B cell (primary cell): ENCODE measurements at regions not wholly inside any gene's neighbourhood (a gene's known extent, or its start where the extent isn't known, plus 50 kb on each side); places are given as distances from the start of the nearest gene placed in this dataset.

Experiments used
- CTCF ChIP-seq: fragments of 200-600 bp; IDR thresholded peaks from one replicate; pipeline ENCODE4 v1.8.0; 2022; ENCODE audit warnings: antibody characterized with exemption, mild to moderate bottlenecking
- EZH2 ChIP-seq: IDR thresholded peaks from 2 replicates; pipeline ENCODE4 v1.6.1; 2012; ENCODE audit warnings: borderline replicate concordance, low read depth, mild to moderate bottlenecking, moderate library complexity, low read length; ENCODE audit not compliant: insufficient read depth, poor library complexity, severe bottlenecking

- no peak for TF ChIP-seq CTCF
- no peak for TF ChIP-seq EZH2
These were observed 583.7 kb upstream of the USP15 start for GRCh38 chr12:61676520-61676919.
